H1 (cell line): ENCODE measurements at regions not wholly inside any gene's neighbourhood (a gene's known extent, or its start where the extent isn't known, plus 50 kb on each side); places are given as distances from the start of the nearest gene placed in this dataset.

Experiments
- CTCF ChIA-PET: fragments of 300-600 bp; sonication (Branson Sonifier 250); formaldehyde crosslinking; loops from one replicate; lab custom pipeline; 2021; ENCODE audit not compliant: partially characterized antibody; lab: Charles Lee
- POLR2A ChIA-PET: fragments of 300-600 bp; sonication (Branson Sonifier 250); formaldehyde crosslinking; loops from one replicate; lab custom pipeline; 2021; ENCODE audit warnings: inconsistent platforms; ENCODE audit not compliant: partially characterized antibody; lab: Charles Lee
- DNase-seq, 2 experiments: peaks; one replicate each; pipeline versions ENCODE4 v3.0.0 to v3.0.0-alpha.2; 2010 to 2022; ENCODE audit warnings: low spot score in 2 of 2, low read depth in 1 of 2, mixed read lengths in 1 of 2
- FAIRE-seq: peaks from 2 replicates; lab custom pipeline; 2011; peaks lifted over from hg19 to GRCh38; lab: Jason Lieb, UNC
- H2AFZ ChIP-seq: 2 replicates; pipeline ENCODE4 v1.8.1; 2012; ENCODE audit warnings: low read length, inconsistent platforms
- H2AK5ac ChIP-seq: 2 replicates; pipeline ENCODE4 v1.6.1; 2013; ENCODE audit warnings: low read depth, low read length
- H2BK120ac ChIP-seq: replicated peaks from 2 replicates; pipeline ENCODE3; 2013; ENCODE audit warnings: low read depth, low read length, inconsistent platforms
- H2BK12ac ChIP-seq: 2 replicates; pipeline ENCODE4 v1.6.1; 2013; ENCODE audit warnings: low read depth, low read length
- H2BK15ac ChIP-seq: 2 replicates; pipeline ENCODE4 v1.6.1; 2013; ENCODE audit warnings: low read length
- H2BK20ac ChIP-seq: 2 replicates; pipeline ENCODE4 v1.6.1; 2013; ENCODE audit warnings: low read length
- H2BK5ac ChIP-seq: 2 replicates; pipeline ENCODE4 v1.6.1; 2013; ENCODE audit warnings: low read depth, low read length
- H3K14ac ChIP-seq: 2 replicates; pipeline ENCODE4 v1.6.1; 2013; ENCODE audit warnings: inconsistent platforms; ENCODE audit not compliant: insufficient read length
- H3K18ac ChIP-seq: 2 replicates; pipeline ENCODE4 v1.6.1; 2013; ENCODE audit warnings: low read length; ENCODE audit errors: extremely low read depth
- H3K23ac ChIP-seq: 2 replicates; pipeline ENCODE4 v1.6.1; 2013; ENCODE audit warnings: inconsistent platforms; ENCODE audit not compliant: insufficient read length
- H3K23me2 ChIP-seq: 2 replicates; pipeline ENCODE4 v1.6.1; 2013; ENCODE audit warnings: low read depth, low read length
- H3K27ac ChIP-seq: 2 replicates; pipeline ENCODE4 v1.6.1; 2011; ENCODE audit warnings: low read depth, low read length, inconsistent platforms
- H3K27me3 ChIP-seq, 4 experiments: replicated peaks in 1 of 4; 1 replicate in 1 of 4; 2 replicates in 3 of 4; pipeline versions ENCODE4 v1.6.1 to v1.8.1; 2011 to 2013; ENCODE audit warnings: low read length in 3 of 4, mild to moderate bottlenecking in 3 of 4, inconsistent platforms in 2 of 4, mixed read lengths in 2 of 4, moderate library complexity in 1 of 4; ENCODE audit not compliant: control insufficient read depth in 3 of 4, insufficient read depth in 3 of 4; ENCODE audit errors: extremely low read depth in 1 of 4
- H3K36me3 ChIP-seq, 4 experiments: 2 replicates each; pipeline versions ENCODE4 v1.6.1 to v1.8.1; 2011 to 2013; ENCODE audit warnings: mild to moderate bottlenecking in 4 of 4, low read length in 3 of 4, moderate library complexity in 2 of 4, control low read depth in 1 of 4, inconsistent platforms in 1 of 4; ENCODE audit not compliant: insufficient read depth in 4 of 4, control insufficient read depth in 2 of 4
- H3K4ac ChIP-seq: replicated peaks from 2 replicates; pipeline ENCODE3; 2013; ENCODE audit warnings: low read length, low read depth, mixed read lengths, inconsistent platforms; ENCODE audit not compliant: insufficient read length
- H3K4me1 ChIP-seq, 4 experiments: replicated peaks in 1 of 4; 1 replicate in 1 of 4; 2 replicates in 3 of 4; pipeline versions ENCODE4 v1.6.1 to v1.8.1; 2011 to 2013; ENCODE audit warnings: low read length in 3 of 4, inconsistent platforms in 2 of 4, mixed read lengths in 1 of 4; ENCODE audit not compliant: insufficient read depth in 4 of 4, control insufficient read depth in 3 of 4
- H3K4me2 ChIP-seq, 2 experiments: 2 replicates each; pipeline versions ENCODE4 v1.6.1 to v1.8.1; 2011 to 2013; ENCODE audit warnings: low read depth in 2 of 2, low read length in 2 of 2, control low read depth in 1 of 2, inconsistent platforms in 1 of 2, mild to moderate bottlenecking in 1 of 2; ENCODE audit not compliant: insufficient read depth in 1 of 2
- H3K4me3 ChIP-seq, 4 experiments: fragments of 200-600, 300-600 bp in 1 of 4; sonication (generic), shearing (Covaris generic), sonication (Bioruptor Twin) in 1 of 4; 2 replicates each; pipeline versions ENCODE4 v1.5.1 to v1.8.1; 2011 to 2016; ENCODE audit warnings: low read length in 4 of 4, low read depth in 3 of 4, control low read depth in 2 of 4, inconsistent platforms in 2 of 4, mild to moderate bottlenecking in 2 of 4, mixed read lengths in 1 of 4, moderate library complexity in 1 of 4; ENCODE audit not compliant: insufficient read depth in 2 of 4; ENCODE audit errors: extremely low read depth in 1 of 4
- H3K56ac ChIP-seq: replicated peaks from 2 replicates; pipeline ENCODE3; 2013; ENCODE audit warnings: low read depth, mild to moderate bottlenecking, mixed read lengths, low read length, inconsistent platforms; ENCODE audit not compliant: insufficient read length
- H3K79me1 ChIP-seq: 2 replicates; pipeline ENCODE4 v1.6.1; 2013; ENCODE audit warnings: low read depth, low read length, control low read depth
- H3K79me2 ChIP-seq, 2 experiments: 2 replicates each; pipeline versions ENCODE4 v1.6.1 to v1.8.1; 2012 to 2013; ENCODE audit warnings: low read length in 2 of 2, mild to moderate bottlenecking in 2 of 2, inconsistent platforms in 1 of 2; ENCODE audit not compliant: insufficient read depth in 2 of 2, control insufficient read depth in 1 of 2
- H3K9ac ChIP-seq, 4 experiments: replicated peaks in 1 of 4; 1 replicate in 1 of 4; 2 replicates in 3 of 4; pipeline versions ENCODE4 v1.6.1 to v1.8.1; 2011 to 2013; ENCODE audit warnings: low read depth in 3 of 4, low read length in 3 of 4, control low read depth in 2 of 4, mild to moderate bottlenecking in 2 of 4, moderate library complexity in 2 of 4, inconsistent platforms in 1 of 4; ENCODE audit errors: extremely low read depth in 1 of 4
- H3K9me3 ChIP-seq, 2 experiments: 2 replicates each; pipeline versions ENCODE4 v1.6.1 to v1.8.1; 2012 to 2013; ENCODE audit warnings: mild to moderate bottlenecking in 2 of 2, moderate library complexity in 2 of 2, control low read depth in 1 of 2, inconsistent platforms in 1 of 2, low read depth in 1 of 2, low read length in 1 of 2, mixed read lengths in 1 of 2; ENCODE audit not compliant: insufficient read depth in 2 of 2
- H4K20me1 ChIP-seq, 2 experiments: replicated peaks in 1 of 2; 2 replicates each; pipeline versions ENCODE3 to v1.8.1; 2011 to 2013; ENCODE audit warnings: inconsistent platforms in 2 of 2, low read length in 2 of 2, mild to moderate bottlenecking in 1 of 2; ENCODE audit not compliant: insufficient read depth in 2 of 2, control insufficient read depth in 1 of 2
- H4K5ac ChIP-seq: 2 replicates; pipeline ENCODE4 v1.6.1; 2013; ENCODE audit warnings: low read length, low read depth, mixed read lengths, inconsistent platforms; ENCODE audit not compliant: insufficient read length
- H4K8ac ChIP-seq: 2 replicates; pipeline ENCODE4 v1.8.0; 2013; ENCODE audit warnings: mild to moderate bottlenecking, moderate library complexity, low read length, inconsistent platforms; ENCODE audit not compliant: insufficient read depth; ENCODE audit errors: extremely low read depth
- H4K91ac ChIP-seq: replicated peaks from 2 replicates; pipeline ENCODE3; 2013; ENCODE audit warnings: low read length, mixed read lengths, inconsistent platforms; ENCODE audit not compliant: insufficient read length
- BCL11A ChIP-seq, 2 experiments: IDR thresholded peaks; one replicate each; pipeline ENCODE4 v1.6.1; 2011; ENCODE audit warnings: low read depth in 2 of 2, low read length in 2 of 2, mild to moderate bottlenecking in 2 of 2
- GABPA ChIP-seq: IDR thresholded peaks from 2 replicates; pipeline ENCODE4 v1.6.1; 2011; ENCODE audit warnings: mild to moderate bottlenecking, low read length, moderate library complexity, borderline replicate concordance; ENCODE audit not compliant: insufficient read depth
- JUN ChIP-seq: IDR thresholded peaks from 2 replicates; pipeline ENCODE4 v1.6.1; 2011; ENCODE audit warnings: low read depth, mild to moderate bottlenecking, improper control_type of control experiment, low read length
- KDM4A ChIP-seq: IDR thresholded peaks from one replicate; pipeline ENCODE4 v1.7.1; 2012; ENCODE audit warnings: low read depth, mild to moderate bottlenecking, moderate library complexity, low read length, inconsistent platforms; ENCODE audit not compliant: severe bottlenecking
- MAFK ChIP-seq: IDR thresholded peaks from 2 replicates; pipeline ENCODE4 v1.6.1; 2012; ENCODE audit warnings: low read depth, mild to moderate bottlenecking, improper control_type of control experiment, low read length
- NANOG ChIP-seq: IDR thresholded peaks from 2 replicates; pipeline ENCODE4 v1.6.1; 2011; ENCODE audit warnings: low read length, low read depth, mild to moderate bottlenecking, inconsistent platforms; ENCODE audit not compliant: insufficient read depth, poor library complexity, severe bottlenecking
- POU5F1 ChIP-seq: IDR thresholded peaks from 2 replicates; pipeline ENCODE4 v1.6.1; 2011; ENCODE audit warnings: low read depth, mild to moderate bottlenecking, low read length, moderate library complexity
- RBBP5 ChIP-seq: IDR thresholded peaks from 2 replicates; pipeline ENCODE4 v1.7.1; 2012; ENCODE audit warnings: low read depth, mild to moderate bottlenecking, inconsistent platforms, low read length, moderate library complexity, borderline replicate concordance
- SP1 ChIP-seq: IDR thresholded peaks from 2 replicates; pipeline ENCODE4 v1.6.1; 2011; ENCODE audit warnings: low read depth, low read length
- TEAD4 ChIP-seq: IDR thresholded peaks from 2 replicates; pipeline ENCODE4 v1.6.1; 2012; ENCODE audit warnings: low read depth, low read length, inconsistent platforms, mixed read lengths
- WGBS, 2 experiments: shearing (Covaris generic) in 1 of 2; methylation state at CpG; one replicate each; pipeline versions ENCODE4 v1.1.6 to v1.1.7; 2013 to 2015; ENCODE audit warnings: low lambda C conversion rate in 2 of 2, mixed read lengths in 2 of 2, inconsistent platforms in 1 of 2, low coverage in 1 of 2, missing lambda C conversion rate in 1 of 2; ENCODE audit not compliant: insufficient replicate concordance in 2 of 2, insufficient coverage in 1 of 2, insufficient read length in 1 of 2; ENCODE audit errors: extremely low coverage in 1 of 2, missing lambda C conversion rate in 1 of 2; 5-methylcytosine and 5-hydroxymethylcytosine counted together

DNA sequence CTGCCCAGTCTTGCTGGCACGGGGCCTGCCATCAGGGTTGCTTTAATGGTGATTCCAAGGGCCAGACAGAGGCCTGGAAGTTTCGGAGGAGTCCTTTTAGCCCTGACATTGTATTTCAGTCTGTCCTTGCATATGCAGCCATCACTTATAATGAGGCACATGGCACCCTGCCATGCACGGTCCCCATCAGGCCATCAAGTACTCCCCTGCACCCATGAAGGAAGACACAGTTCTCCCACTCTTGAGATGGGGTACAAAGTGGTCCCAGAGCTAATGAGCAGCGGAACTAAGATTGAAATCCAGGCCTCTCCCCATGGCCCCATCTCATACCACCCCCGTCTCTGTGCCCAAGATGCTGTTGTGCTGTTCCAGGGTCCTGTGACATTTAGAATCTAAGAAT, 596.6 kb downstream of the PTPRU start:
- Histone ChIP-seq H2BK15ac (no peak overlapping the region), H3K14ac (no peak overlapping the region), H3K36me3 (no peaks in the 10 kb centered on the region), H4K20me1 (no peaks in the 10 kb centered on the region), H3K56ac (no peak overlapping the region), H3K4me3 (no peak overlapping the region), H3K18ac (no peak overlapping the region), H3K4me1 (peaks cover 0 to 3% (median 2%) of the 10 kb centered on the region in 4 experiments; a peak in 3 of 7 replicates), H3K79me1 (no peaks in the 10 kb centered on the region), H3K23me2 (no peaks in the 10 kb centered on the region), H2AFZ (no peak overlapping the region), H3K79me2 (no peaks in the 10 kb centered on the region), H3K27ac (no peak overlapping the region), H4K8ac (no peak overlapping the region), H2BK5ac (no peak overlapping the region), H2BK12ac (no peak overlapping the region), H3K9me3 (no peaks in the 10 kb centered on the region), H3K4me2 (no peak overlapping the region), H4K91ac (no peak overlapping the region), H2AK5ac (no peak overlapping the region), H3K27me3 (no peaks in the 10 kb centered on the region), H2BK20ac (no peak overlapping the region), H3K4ac (no peak overlapping the region), H3K23ac (no peak overlapping the region), H2BK120ac (no peak overlapping the region), H3K9ac (no peak overlapping the region), H4K5ac (no peak overlapping the region)
- WGBS, 2 experiments: 90% methylated on average over 5 of the region's 5 CpGs; no CpG with 5 or more reads in 1 of the 2 experiments
- CTCF ChIA-PET: interaction anchor here (1.5 kb wide), 1 partner anchor 16 kb away, joined by 3 read pairs; no protein-coding TSS in a partner anchor
- no peak for TF ChIP-seq MAFK
- no peak for TF ChIP-seq NANOG
- TF ChIP-seq POU5F1: no peak
- no peak for TF ChIP-seq TEAD4
- no peak for TF ChIP-seq BCL11A (IDR thresholded peaks at IDR 0.05; ENCODE audit: low read depth in 2 of 2, low read length in 2 of 2)
- TF ChIP-seq SP1: no peak
- TF ChIP-seq JUN: no peak
- TF ChIP-seq KDM4A: no peak
- TF ChIP-seq RBBP5: no peak
- TF ChIP-seq GABPA: no peak
- no peak for FAIRE-seq
- DNase-seq: peak in 1 of 2 experiments; percentile 17
- POLR2A ChIA-PET: no interaction called here
